ENCODE measurements at regions not wholly inside any gene's neighbourhood (a gene's known extent, or its start where the extent isn't known, plus 50 kb on each side); places are given as distances from the start of the nearest gene placed in this dataset.

GRCh38 chr1:60448850-60449249 lies 375.3 kb upstream of the C1orf87 start:
- TF ChIP-seq CTCF (IDR thresholded peaks at IDR 0.05; ENCODE audit: poor library complexity, severe bottlenecking) (no peak), EZH2 (IDR thresholded peaks at IDR 0.05; ENCODE audit: borderline replicate concordance, insufficient read depth, low read length, poor library complexity, severe bottlenecking) (no peak), MXI1 (conservative IDR thresholded peaks at IDR 0.05; ENCODE audit: poor library complexity, severe bottlenecking) (no peak), EP300 (conservative IDR thresholded peaks at IDR 0.05; ENCODE audit: poor library complexity, severe bottlenecking) (no peak)
